OCI-LY7 (cell line): ENCODE measurements at regions not wholly inside any gene's neighbourhood (a gene's known extent, or its start where the extent isn't known, plus 50 kb on each side); places are given as distances from the start of the nearest gene placed in this dataset.

Experiments
- BruUV-seq: library from RNA; stranded (reverse); fragments of 400-500 nt; replicated peaks from 2 replicates; lab custom pipeline; 2021; lab: Mats Ljungman, UMichigan
- CTCF ChIA-PET: fragments of 300-600 bp; sonication (Branson Sonifier 250); formaldehyde crosslinking; loops from one replicate; lab custom pipeline; 2022; ENCODE audit warnings: antibody characterized with exemption; ENCODE audit not compliant: unreplicated experiment; lab: Charles Lee
- POLR2A ChIA-PET: fragments of 300-600 bp; sonication (Branson Sonifier 250); formaldehyde crosslinking; loops from one replicate; lab custom pipeline; 2022; ENCODE audit warnings: antibody characterized with exemption; lab: Charles Lee
- DNase-seq: peaks from one replicate; pipeline ENCODE4 v3.0.0-alpha.2; 2015; ENCODE audit warnings: low spot score
- H2AFZ ChIP-seq: fragments of 200-600 bp; sonication (generic), shearing (Covaris generic); 2 replicates; pipeline ENCODE4 v1.6.1; 2014; ENCODE audit warnings: mild to moderate bottlenecking, antibody characterized with exemption, low read length, moderate library complexity
- H3K27ac ChIP-seq: fragments of 200-600 bp; sonication (generic); 2 replicates; pipeline ENCODE4 v1.5.1; 2014; ENCODE audit warnings: mixed run types, low read depth, mild to moderate bottlenecking, moderate library complexity, low read length, inconsistent platforms; ENCODE audit not compliant: poor library complexity, severe bottlenecking
- H3K36me3 ChIP-seq: fragments of 200-600 bp; sonication (generic); 2 replicates; pipeline ENCODE4 v1.6.1; 2014; ENCODE audit warnings: mild to moderate bottlenecking, antibody characterized with exemption, low read length, moderate library complexity, mixed read lengths; ENCODE audit not compliant: insufficient read depth
- H3K4me1 ChIP-seq: fragments of 200-600 bp; sonication (generic); 2 replicates; pipeline ENCODE4 v1.5.1; 2014; ENCODE audit warnings: mild to moderate bottlenecking, low read length; ENCODE audit not compliant: insufficient read depth, poor library complexity, severe bottlenecking
- H3K4me2 ChIP-seq: fragments of 200-600 bp; sonication (generic); 2 replicates; pipeline ENCODE4 v1.6.1; 2014; ENCODE audit warnings: mild to moderate bottlenecking, low read length
- H3K4me3 ChIP-seq: fragments of 200-600 bp; sonication (generic); 2 replicates; pipeline ENCODE4 v1.5.1; 2014; ENCODE audit warnings: mild to moderate bottlenecking, low read depth, low read length; ENCODE audit not compliant: poor library complexity, severe bottlenecking
- H3K79me2 ChIP-seq: fragments of 200-600 bp; sonication (generic); 2 replicates; pipeline ENCODE4 v1.6.1; 2016; ENCODE audit warnings: low read depth, mild to moderate bottlenecking, low read length, moderate library complexity, mixed read lengths; ENCODE audit not compliant: insufficient read depth
- H3K9me2 ChIP-seq: fragments of 200-600 bp; sonication (generic); 2 replicates; pipeline ENCODE4 v1.6.1; 2016; ENCODE audit warnings: mild to moderate bottlenecking, low read length, mixed read lengths; ENCODE audit not compliant: insufficient read depth
- H3K9me3 ChIP-seq: fragments of 200-600 bp; sonication (generic); 2 replicates; pipeline ENCODE4 v1.6.1; 2014; ENCODE audit warnings: mild to moderate bottlenecking, mixed run types, low read length, mixed read lengths
- H4K20me1 ChIP-seq: fragments of 200-600 bp; sonication (generic); 2 replicates; pipeline ENCODE4 v1.6.1; 2014; ENCODE audit warnings: mild to moderate bottlenecking, antibody characterized with exemption, low read length, moderate library complexity, mixed read lengths; ENCODE audit not compliant: insufficient read depth
- CTCF ChIP-seq: fragments of 200-600 bp; sonication (generic); conservative IDR thresholded peaks from 2 replicates; pipeline ENCODE4 v1.5.1; 2014; ENCODE audit warnings: mild to moderate bottlenecking, antibody characterized with exemption, low read length, moderate library complexity, mixed read lengths
- EZH2phosphoT487 ChIP-seq: fragments of 200-600 bp; sonication (generic); IDR thresholded peaks from 2 replicates; pipeline ENCODE4 v1.6.1; 2018; ENCODE audit warnings: low read depth, borderline replicate concordance, mild to moderate bottlenecking, mixed run types, antibody characterized with exemption, low read length, moderate library complexity, mixed read lengths
- intact Hi-C: fragments of 100-400 bp; cut with micrococcal nuclease; formaldehyde crosslinking; loops from one replicate; pipeline ENCODE4 v1.10.0; 2022; ENCODE audit not compliant: unreplicated experiment

GRCh38 chr2:147789720-147790119 lies 55.1 kb upstream of the ACVR2A start:
- no peak overlapping the region for H3K4me3 ChIP-seq
- H2AFZ ChIP-seq: no peak overlapping the region
- H3K4me1 ChIP-seq: no peaks in the 10 kb centered on the region
- no peak overlapping the region for H3K4me2 ChIP-seq
- no peak overlapping the region for H3K27ac ChIP-seq
- no peaks in the 10 kb centered on the region for H3K9me2 ChIP-seq
- no peak for TF ChIP-seq EZH2phosphoT487
- no peak for TF ChIP-seq CTCF
- H3K36me3 ChIP-seq: no peaks in the 10 kb centered on the region
- intact Hi-C loops: no loop called here
- no peaks in the 10 kb centered on the region for H3K79me2 ChIP-seq
- BruUV-seq: no TSS peak
- CTCF ChIA-PET: no interaction called here
- POLR2A ChIA-PET: no interaction called here
- no peaks in the 10 kb centered on the region for H3K9me3 ChIP-seq
- DNase-seq: no peak
- H4K20me1 ChIP-seq: no peaks in the 10 kb centered on the region

- H3K27ac ChIP-seq: no peak overlapping the region
- POLR2A ChIA-PET: no interaction called here
- CTCF ChIA-PET: no interaction called here
Measured at GRCh38 chr2:147789287-147789686, 55.5 kb upstream of the ACVR2A start.

More at GRCh38 chr2:147789287-147789686, 55.5 kb upstream of the ACVR2A start:
- DNase-seq: no peak
- no peaks in the 10 kb centered on the region for H4K20me1 ChIP-seq
- H2AFZ ChIP-seq: no peak overlapping the region
- intact Hi-C loops: no loop called here
- H3K9me2 ChIP-seq: no peaks in the 10 kb centered on the region
- H3K4me3 ChIP-seq: no peak overlapping the region
- H3K9me3 ChIP-seq: no peaks in the 10 kb centered on the region
- TF ChIP-seq CTCF (no peak), EZH2phosphoT487 (no peak)
- no TSS peak for BruUV-seq
- H3K79me2 ChIP-seq: no peaks in the 10 kb centered on the region
- H3K4me2 ChIP-seq: no peak overlapping the region
- no peaks in the 10 kb centered on the region for H3K36me3 ChIP-seq
- H3K4me1 ChIP-seq: no peaks in the 10 kb centered on the region
